Activated naive CD4-positive, alpha-beta T cell treated with anti-CD3 and anti-CD28 coated beads for 36 hours (primary cell): ENCODE measurements at regions not wholly inside any gene's neighbourhood (a gene's known extent, or its start where the extent isn't known, plus 50 kb on each side); places are given as distances from the start of the nearest gene placed in this dataset.
"Not testable (repeated sequence)": the region's sequence is repeated elsewhere in the genome, so short reads cannot be mapped to it uniquely, and the experiment has no call there.

Source experiments
- CTCF ChIA-PET: fragments of 350-600 bp; sonication (Branson Sonifier 250); formaldehyde crosslinking; loops from one replicate; lab custom pipeline; 2021; ENCODE audit warnings: antibody characterized with exemption; lab: Charles Lee
- DNase-seq: peaks from one replicate; pipeline ENCODE4 v3.0.0-alpha.2; 2020
- H3K27ac Mint-ChIP-seq: one replicate; pipeline ENCODE4 v1.8.0; 2021; ENCODE audit warnings: mild to moderate bottlenecking, mixed read lengths
- H3K27me3 Mint-ChIP-seq: one replicate; pipeline ENCODE4 v1.8.0; 2021; ENCODE audit warnings: low read depth, mixed read lengths
- H3K36me3 Mint-ChIP-seq: one replicate; pipeline ENCODE4 v1.8.0; 2021; ENCODE audit warnings: low read depth, mixed read lengths
- H3K4me1 Mint-ChIP-seq: one replicate; pipeline ENCODE4 v1.8.0; 2021; ENCODE audit warnings: low read depth, mixed read lengths
- H3K4me3 Mint-ChIP-seq: one replicate; pipeline ENCODE4 v1.8.0; 2021; ENCODE audit warnings: mild to moderate bottlenecking, moderate library complexity, mixed read lengths
- H3K9me3 Mint-ChIP-seq: one replicate; pipeline ENCODE4 v1.8.0; 2021; ENCODE audit warnings: mixed read lengths
- intact Hi-C: fragments of 100-400 bp; cut with micrococcal nuclease; formaldehyde crosslinking; loops from one replicate; pipeline ENCODE4 v1.15.1; 2023

DNA sequence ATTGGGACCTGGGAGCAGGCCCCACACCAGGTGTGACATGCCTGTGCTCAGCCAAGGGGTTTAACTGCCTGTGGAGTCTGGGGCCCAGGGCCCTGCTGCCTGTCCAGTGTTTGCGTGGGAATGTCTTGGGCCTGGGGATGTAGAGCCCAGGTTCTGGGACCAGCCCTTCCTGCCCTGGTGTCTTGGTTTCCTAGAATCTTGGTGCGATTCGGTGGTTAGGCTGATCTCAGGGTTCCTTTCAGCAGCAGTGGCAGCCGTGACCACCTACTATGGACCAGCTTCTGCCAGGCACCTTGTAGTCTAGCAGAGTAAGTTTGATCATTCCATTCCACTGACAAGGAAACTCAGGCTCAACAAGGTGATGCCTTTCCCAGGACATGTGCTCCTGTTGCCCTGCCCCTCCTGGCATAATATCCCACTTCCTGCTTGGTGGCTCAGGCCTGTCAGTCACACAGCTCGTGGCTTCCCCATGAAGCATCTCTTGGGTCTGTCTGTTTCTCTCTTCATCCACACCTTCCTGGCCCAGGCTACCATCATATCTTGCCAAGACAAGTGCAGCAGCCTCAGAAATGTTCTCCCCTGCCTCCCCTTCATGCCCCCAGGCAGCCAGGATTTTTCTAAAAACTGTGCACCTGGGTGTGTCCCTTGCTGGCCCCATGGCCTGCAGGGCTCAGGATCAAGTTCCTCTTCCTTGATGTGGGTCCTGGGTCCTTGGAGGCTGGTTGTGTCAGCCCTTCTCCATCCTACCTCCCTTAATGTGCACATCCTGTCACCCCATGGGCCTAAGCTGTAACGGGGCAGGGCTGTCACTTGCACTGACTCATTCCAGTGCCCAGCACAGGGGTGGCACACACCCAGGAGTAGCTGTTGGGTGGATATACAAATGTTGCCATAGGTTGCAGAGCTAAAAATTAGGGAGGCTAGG lies 101.6 kb downstream of the SLC25A47 start:
- H3K27me3 Mint-ChIP-seq: no peaks in the 10 kb centered on the region
- H3K4me1 Mint-ChIP-seq: peaks cover 11% of the 10 kb centered on the region
- H3K9me3 Mint-ChIP-seq: no peaks in the 10 kb centered on the region
- no peak overlapping the region for H3K27ac Mint-ChIP-seq
- no peaks in the 10 kb centered on the region for H3K36me3 Mint-ChIP-seq
- DNase-seq: no peak
- intact Hi-C loops: no loop called here
- CTCF ChIA-PET: interaction anchor here (0.5 kb wide), 1 partner anchor 14 kb away, joined by 6 read pairs; no protein-coding TSS in a partner anchor
- no peak overlapping the region for H3K4me3 Mint-ChIP-seq

DNA sequence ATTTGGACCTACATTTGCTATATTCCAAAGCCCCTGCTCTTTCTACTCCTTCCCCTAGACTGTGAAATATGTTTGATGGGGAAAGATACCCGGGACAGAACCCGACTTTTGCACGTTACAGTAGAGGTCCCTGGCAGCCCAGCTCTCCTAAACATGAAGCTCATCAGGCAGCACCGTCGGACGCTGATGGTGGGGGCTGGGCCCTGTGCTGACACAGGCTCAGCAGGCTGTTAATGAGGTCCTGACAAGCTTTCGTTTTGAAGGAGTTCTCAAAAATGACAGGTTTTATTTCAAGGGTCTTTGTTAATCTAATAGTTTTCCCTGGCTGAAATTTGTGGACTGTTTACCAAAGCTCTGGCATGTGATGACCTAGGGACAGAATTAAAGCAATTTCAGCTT lies 102.3 kb downstream of the SLC25A47 start:
- peaks cover 11% of the 10 kb centered on the region for H3K4me1 Mint-ChIP-seq
- no peak for DNase-seq
- intact Hi-C loops: no loop called here
- no peaks in the 10 kb centered on the region for H3K36me3 Mint-ChIP-seq
- CTCF ChIA-PET: interaction anchor here (0.5 kb wide), 1 partner anchor 15 kb away, joined by 6 read pairs; no protein-coding TSS in a partner anchor
- no peaks in the 10 kb centered on the region for H3K27me3 Mint-ChIP-seq
- no peaks in the 10 kb centered on the region for H3K9me3 Mint-ChIP-seq
- no peak overlapping the region for H3K4me3 Mint-ChIP-seq
- H3K27ac Mint-ChIP-seq: no peak overlapping the region

DNA sequence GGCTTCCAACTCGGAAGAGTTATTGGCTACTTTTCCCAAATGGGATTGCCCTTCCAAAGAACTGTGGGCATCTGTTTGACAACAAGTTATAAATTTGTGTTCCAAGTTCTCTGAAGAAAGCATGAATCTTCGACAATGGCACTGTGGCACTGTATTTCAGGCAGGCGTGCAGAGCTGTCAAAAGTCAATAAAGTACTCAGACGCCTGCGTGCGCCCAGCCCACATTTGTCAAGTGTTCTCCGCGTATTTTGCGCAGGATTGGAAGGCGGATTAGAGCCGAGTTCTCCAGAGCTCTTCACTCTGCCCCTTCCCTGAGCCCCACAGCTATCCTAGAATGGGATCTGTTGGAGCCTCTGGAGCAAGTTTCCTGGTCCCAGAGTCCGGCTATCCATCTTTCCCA lies 103.2 kb downstream of the SLC25A47 start:
- intact Hi-C loops: no loop called here
- H3K4me3 Mint-ChIP-seq: no peak overlapping the region
- no peaks in the 10 kb centered on the region for H3K9me3 Mint-ChIP-seq
- H3K36me3 Mint-ChIP-seq: no peaks in the 10 kb centered on the region
- H3K4me1 Mint-ChIP-seq: peaks cover 11% of the 10 kb centered on the region
- CTCF ChIA-PET: interaction anchor here (1.1 kb wide), 1 partner anchor 219 kb away, joined by 3 read pairs; no protein-coding TSS in a partner anchor
- H3K27ac Mint-ChIP-seq: no peak overlapping the region
- no peak for DNase-seq
- no peaks in the 10 kb centered on the region for H3K27me3 Mint-ChIP-seq

DNA sequence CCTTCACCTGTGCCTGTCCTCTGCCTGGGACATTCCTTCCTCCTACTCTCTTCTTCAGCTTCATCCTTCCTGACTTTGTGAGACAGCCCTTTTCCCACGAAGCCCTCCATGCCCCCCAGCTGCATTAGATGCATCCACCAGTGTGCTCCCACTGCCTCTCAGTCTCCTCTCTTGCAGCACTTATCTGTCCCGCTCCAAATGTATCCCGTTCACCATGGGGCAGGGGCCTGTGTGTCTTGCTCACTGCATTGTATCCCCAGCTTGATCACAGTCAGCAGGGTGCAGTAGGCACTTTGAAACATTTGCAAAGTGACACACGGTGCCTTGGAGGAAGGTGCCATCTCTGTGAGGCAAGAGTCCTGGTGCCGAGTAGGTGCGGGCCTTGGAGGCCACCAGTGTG lies 104.0 kb downstream of the SLC25A47 start:
- Mint-ChIP-seq H3K9me3 (no peaks in the 10 kb centered on the region), H3K4me3 (no peak overlapping the region), H3K27ac (no peak overlapping the region), H3K27me3 (no peaks in the 10 kb centered on the region), H3K4me1 (peaks cover 11% of the 10 kb centered on the region), H3K36me3 (no peaks in the 10 kb centered on the region)
- no peak for DNase-seq
- intact Hi-C loops: no loop called here
- CTCF ChIA-PET: interaction anchor here (0.6 to 1.1 kb wide), 2 partner anchors 186 to 218 kb away, joined by 3 read pairs; no protein-coding TSS in a partner anchor

DNA sequence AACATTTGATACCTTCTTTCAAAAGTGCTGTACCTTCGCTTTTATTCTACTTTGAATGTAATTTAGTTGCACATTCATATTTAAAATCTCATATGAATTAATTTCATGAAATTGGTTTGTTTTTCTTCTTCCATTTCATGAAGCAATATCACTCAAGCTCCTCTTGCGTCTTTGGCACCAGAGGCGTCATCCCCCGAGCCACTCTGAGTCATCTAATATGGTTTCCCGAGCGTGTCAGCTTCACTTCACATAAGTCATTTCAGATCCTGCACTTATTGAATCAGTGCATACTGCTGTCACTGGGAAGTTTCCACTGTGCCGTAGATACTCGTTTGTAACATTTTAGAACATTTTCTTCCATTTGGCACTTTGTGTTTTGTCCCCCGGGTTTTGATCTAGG lies 105.6 kb downstream of the SLC25A47 start:
- no peaks in the 10 kb centered on the region for H3K36me3 Mint-ChIP-seq
- no peak overlapping the region for H3K27ac Mint-ChIP-seq
- H3K4me3 Mint-ChIP-seq: no peak overlapping the region
- intact Hi-C loops: no loop called here
- H3K4me1 Mint-ChIP-seq: peaks cover 8% of the 10 kb centered on the region
- CTCF ChIA-PET: no interaction called here
- no peak for DNase-seq
- H3K27me3 Mint-ChIP-seq: no peaks in the 10 kb centered on the region
- no peaks in the 10 kb centered on the region for H3K9me3 Mint-ChIP-seq

DNA sequence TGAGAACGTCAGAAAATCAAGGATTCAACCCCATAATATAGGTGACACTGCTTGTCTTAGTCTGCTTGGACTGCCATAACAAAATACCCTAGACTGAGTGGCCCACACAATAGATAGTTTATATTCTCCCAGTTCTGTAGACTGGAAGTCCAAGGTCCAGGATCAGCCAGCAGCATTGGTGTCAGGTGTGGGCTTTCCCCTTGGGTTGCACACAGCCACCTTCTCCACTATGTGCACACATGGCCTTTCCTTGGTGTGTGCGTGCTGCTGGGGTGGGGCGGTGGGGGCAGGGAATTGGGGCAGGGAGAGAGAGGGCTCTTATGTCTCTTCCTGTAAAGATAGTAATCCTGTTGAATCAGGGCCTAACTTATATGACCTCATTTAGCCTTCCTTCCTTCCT lies 106.4 kb downstream of the SLC25A47 start:
- Mint-ChIP-seq H3K27me3 (no peaks in the 10 kb centered on the region), H3K27ac (no peak overlapping the region), H3K36me3 (no peaks in the 10 kb centered on the region), H3K4me1 (peaks cover 11% of the 10 kb centered on the region), H3K9me3 (no peaks in the 10 kb centered on the region), H3K4me3 (no peak overlapping the region)
- intact Hi-C loops: no loop called here
- DNase-seq: no peak
- CTCF ChIA-PET: no interaction called here

DNA sequence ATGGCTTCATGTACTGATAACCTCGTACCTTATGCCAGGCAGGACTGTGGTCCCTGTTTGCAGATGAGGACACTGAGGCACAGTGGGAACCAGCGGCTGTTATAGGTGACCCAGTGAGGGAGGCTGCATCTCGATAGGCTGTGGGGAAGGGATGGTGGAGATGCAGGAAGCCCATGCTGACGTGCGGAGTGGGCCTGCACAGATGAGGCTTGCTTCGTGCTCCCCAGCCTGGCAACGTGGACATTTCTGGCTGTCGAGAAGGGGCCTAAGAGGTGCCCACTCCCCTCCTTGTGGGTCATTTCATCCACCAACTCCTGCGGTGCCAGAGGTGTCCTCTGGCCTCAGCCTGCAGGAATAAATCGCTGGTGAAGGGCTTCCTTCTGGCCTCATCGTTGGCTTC lies 107.4 kb downstream of the SLC25A47 start:
- H3K4me1 Mint-ChIP-seq: peaks cover 5% of the 10 kb centered on the region
- intact Hi-C loops: no loop called here
- no peak overlapping the region for H3K27ac Mint-ChIP-seq
- CTCF ChIA-PET: interaction anchor here (0.6 kb wide), 1 partner anchor 174 kb away, joined by 3 read pairs; no protein-coding TSS in a partner anchor
- H3K36me3 Mint-ChIP-seq: no peaks in the 10 kb centered on the region
- H3K27me3 Mint-ChIP-seq: no peaks in the 10 kb centered on the region
- DNase-seq: no peak
- no peak overlapping the region for H3K4me3 Mint-ChIP-seq
- no peaks in the 10 kb centered on the region for H3K9me3 Mint-ChIP-seq

DNA sequence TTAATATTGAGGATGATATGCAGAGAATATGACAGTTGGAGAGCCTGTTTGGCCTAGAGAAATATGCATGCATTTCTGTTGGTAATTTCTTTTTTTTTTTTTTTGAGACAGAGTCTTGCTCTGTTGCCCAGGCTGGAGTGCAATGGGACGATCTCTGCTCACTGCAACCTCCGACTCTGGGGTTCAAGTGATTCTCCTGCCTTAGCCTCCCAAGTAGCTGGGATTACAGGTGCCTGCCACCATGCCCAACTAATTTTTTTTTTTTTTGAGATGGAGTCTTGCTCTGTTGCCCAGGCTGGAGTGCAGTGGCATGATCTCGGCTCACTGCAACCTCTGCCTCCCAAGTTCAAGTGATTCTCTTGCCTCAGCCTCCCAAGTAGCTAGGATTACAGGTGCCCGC lies 108.3 kb downstream of the SLC25A47 start:
- H3K36me3 Mint-ChIP-seq, H3K27me3 Mint-ChIP-seq, H3K27ac Mint-ChIP-seq, DNase-seq, H3K9me3 Mint-ChIP-seq, H3K4me1 Mint-ChIP-seq, intact Hi-C loops, H3K4me3 Mint-ChIP-seq: not testable (repeated sequence)
- CTCF ChIA-PET: interaction anchor here (0.7 kb wide), 1 partner anchor 325 kb away, joined by 3 read pairs; no protein-coding TSS in a partner anchor

DNA sequence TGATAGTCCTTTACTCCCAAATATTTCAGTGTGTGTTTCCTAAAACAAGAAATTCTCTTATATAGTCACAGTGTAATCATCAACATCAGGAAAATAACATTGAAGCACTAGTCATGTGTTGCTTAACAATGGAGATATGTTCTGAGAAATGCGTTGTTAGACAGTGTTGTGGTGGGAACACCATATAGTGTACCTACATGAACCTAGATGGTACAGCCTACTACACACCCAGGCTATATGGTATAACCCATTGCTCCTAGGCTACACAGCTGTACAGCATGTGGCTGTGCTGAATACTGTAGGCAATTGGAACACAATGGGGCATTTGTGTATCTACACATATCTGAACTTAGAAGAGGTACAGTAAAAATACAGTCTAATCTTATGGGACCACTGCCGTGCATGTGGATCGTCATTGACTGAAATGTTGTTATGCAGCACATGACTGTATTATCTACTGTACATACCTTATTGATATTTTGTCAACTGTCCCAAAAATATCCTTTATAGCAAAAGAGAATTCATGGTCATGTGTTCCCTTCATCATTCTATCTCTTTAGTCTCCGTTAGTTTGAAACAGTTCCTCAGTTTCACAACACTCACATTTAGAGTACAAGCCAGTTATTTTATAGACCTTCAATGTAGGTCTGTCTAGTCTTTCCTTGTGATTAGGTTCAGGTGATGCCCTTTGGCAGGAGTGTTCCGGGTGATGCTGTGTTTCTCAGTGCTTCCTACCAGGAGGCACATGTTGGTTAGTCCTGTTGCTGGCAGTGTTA lies 109.7 kb downstream of the SLC25A47 start:
- no peak for DNase-seq
- CTCF ChIA-PET: no interaction called here
- H3K4me1 Mint-ChIP-seq: peaks cover 5% of the 10 kb centered on the region
- H3K9me3 Mint-ChIP-seq: no peaks in the 10 kb centered on the region
- no peaks in the 10 kb centered on the region for H3K27me3 Mint-ChIP-seq
- H3K27ac Mint-ChIP-seq: no peak overlapping the region
- intact Hi-C loops: no loop called here
- H3K4me3 Mint-ChIP-seq: no peak overlapping the region
- no peaks in the 10 kb centered on the region for H3K36me3 Mint-ChIP-seq

DNA sequence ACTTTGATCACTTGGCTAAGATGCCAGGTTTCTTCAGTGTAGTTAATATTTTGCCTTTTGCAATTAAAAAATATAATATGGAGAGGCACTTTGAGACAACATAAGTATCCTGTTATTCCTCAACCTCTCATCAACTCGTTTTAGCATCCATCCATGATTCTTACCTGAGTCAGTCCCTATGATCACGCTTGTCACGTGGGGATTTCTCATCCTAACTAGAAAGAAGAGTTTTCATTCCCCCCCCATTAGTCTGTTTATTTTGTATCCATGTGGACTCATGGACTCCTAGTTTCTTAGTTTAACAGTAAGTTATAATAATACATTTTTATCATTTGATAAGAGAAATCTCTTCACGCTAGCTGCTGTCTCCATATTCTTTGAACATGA lies 110.3 kb downstream of the SLC25A47 start:
- Mint-ChIP-seq H3K36me3 (no peaks in the 10 kb centered on the region), H3K4me1 (peaks cover 5% of the 10 kb centered on the region), H3K27ac (no peak overlapping the region), H3K9me3 (no peaks in the 10 kb centered on the region), H3K27me3 (no peaks in the 10 kb centered on the region), H3K4me3 (no peak overlapping the region)
- CTCF ChIA-PET: no interaction called here
- no peak for DNase-seq
- intact Hi-C loops: no loop called here

DNA sequence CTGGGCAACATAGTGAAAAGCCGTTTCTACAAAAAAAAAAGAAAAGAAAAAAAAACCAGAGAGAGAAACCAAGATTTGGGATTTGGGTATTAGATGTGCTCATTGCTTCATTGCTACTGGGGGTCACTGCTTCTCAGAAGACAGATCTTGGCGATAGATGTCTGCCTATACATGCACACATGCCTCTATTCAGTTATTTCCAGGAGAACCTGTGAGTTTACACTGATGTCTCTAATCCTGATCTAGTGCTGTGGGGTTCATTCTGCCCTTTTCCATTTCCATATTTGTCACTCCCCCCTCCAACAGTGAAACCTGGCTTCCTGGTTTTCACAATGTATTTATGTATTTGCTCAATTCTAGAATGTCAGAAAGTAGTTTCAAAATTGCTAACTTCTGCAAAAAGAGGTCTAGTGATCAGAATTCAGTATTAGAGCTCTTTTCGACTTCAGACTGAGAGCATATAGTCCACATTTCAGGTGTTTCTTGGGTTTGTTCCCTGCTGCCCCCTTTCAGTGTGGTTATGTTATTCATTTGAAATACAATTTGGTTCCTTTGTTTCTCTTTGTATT lies 111.0 kb downstream of the SLC25A47 start:
- intact Hi-C loops: no loop called here
- no peaks in the 10 kb centered on the region for H3K36me3 Mint-ChIP-seq
- no peak for DNase-seq
- peaks cover 7% of the 10 kb centered on the region for H3K4me1 Mint-ChIP-seq
- CTCF ChIA-PET: no interaction called here
- H3K27ac Mint-ChIP-seq: no peak overlapping the region
- no peaks in the 10 kb centered on the region for H3K27me3 Mint-ChIP-seq
- no peak overlapping the region for H3K4me3 Mint-ChIP-seq
- no peaks in the 10 kb centered on the region for H3K9me3 Mint-ChIP-seq

DNA sequence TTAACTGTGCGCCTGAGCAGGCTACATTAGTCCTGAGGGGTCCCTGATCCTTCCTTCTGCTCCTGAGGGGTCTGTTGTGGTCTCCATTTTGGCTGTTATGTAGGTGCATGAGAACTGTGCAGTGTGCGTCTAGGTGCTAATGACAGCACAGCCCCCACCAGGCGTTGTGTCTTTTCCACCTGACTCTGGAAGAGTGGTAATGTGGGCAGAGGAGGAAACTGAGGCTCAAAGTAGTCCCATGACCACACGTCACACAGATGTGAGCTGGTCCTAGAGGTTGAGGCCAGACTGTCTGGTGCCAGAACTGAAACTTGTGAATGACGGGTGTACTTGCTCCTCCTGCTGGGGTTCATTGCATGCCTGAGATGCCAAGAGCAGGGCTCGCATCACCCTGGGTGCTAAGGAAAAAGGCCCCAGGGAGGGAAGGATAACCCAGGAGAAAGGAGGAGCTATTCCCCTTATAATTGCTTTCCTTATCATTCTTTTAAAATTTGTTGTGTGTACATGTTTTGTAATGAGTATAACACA lies 111.8 kb downstream of the SLC25A47 start:
- H3K36me3 Mint-ChIP-seq: no peaks in the 10 kb centered on the region
- intact Hi-C loops: no loop called here
- H3K4me1 Mint-ChIP-seq: peaks cover 11% of the 10 kb centered on the region
- H3K9me3 Mint-ChIP-seq: no peaks in the 10 kb centered on the region
- DNase-seq: no peak
- no peak overlapping the region for H3K27ac Mint-ChIP-seq
- CTCF ChIA-PET: interaction anchor here (1.6 kb wide), 1 partner anchor 218 kb away, joined by 5 read pairs; no protein-coding TSS in a partner anchor
- H3K4me3 Mint-ChIP-seq: no peak overlapping the region
- H3K27me3 Mint-ChIP-seq: no peaks in the 10 kb centered on the region
